HepG2 (cell line): ENCODE measurements at regions not wholly inside any gene's neighbourhood (a gene's known extent, or its start where the extent isn't known, plus 50 kb on each side); places are given as distances from the start of the nearest gene placed in this dataset.

ENCODE experiments used
- ATAC-seq: fragments of 200-7000 bp; cut with Tn5 transposase; 3 replicates; pipeline ENCODE4 v1.9.1; 2020; ENCODE audit warnings: mild to moderate bottlenecking, moderate library complexity
- BruUV-seq: library from RNA; stranded (reverse); fragments of 400-500 nt; replicated peaks from 2 replicates; lab custom pipeline; 2021; lab: Mats Ljungman, UMichigan
- CTCF ChIA-PET: fragments of 300-600 bp; formaldehyde crosslinking; extraction: SDS; loops from one replicate; lab custom pipeline; 2021; ENCODE audit warnings: low total read pairs, inconsistent platforms, low intra/inter-chr PET ratio; lab: Yijun Ruan, JAX
- POLR2A ChIA-PET: fragments of 350-600 bp; sonication (Branson Sonifier 250); formaldehyde crosslinking; loops from one replicate; lab custom pipeline; 2020; ENCODE audit warnings: antibody characterized with exemption, inconsistent platforms; lab: Yijun Ruan, JAX
- DNase-seq: peaks from one replicate; pipeline ENCODE4 v3.0.0-alpha.2; 2015; ENCODE audit warnings: low spot score
- FAIRE-seq: peaks from 3 replicates; lab custom pipeline; 2011; peaks lifted over from hg19 to GRCh38; lab: Jason Lieb, UNC
- H2AFZ ChIP-seq: one replicate; pipeline ENCODE4 v1.6.1; 2011; ENCODE audit warnings: low read length, inconsistent platforms
- H3K27ac ChIP-seq: fragments of 300-600 bp; 3 replicates; pipeline ENCODE4 v1.8.0; 2011; ENCODE audit warnings: mixed run types, mild to moderate bottlenecking, mixed read lengths, low read length, inconsistent platforms; ENCODE audit not compliant: insufficient read depth; ENCODE audit errors: extremely low read length
- H3K27me3 ChIP-seq, 2 experiments: fragments of 200-600 bp in 1 of 2; 2 replicates in 1 of 2; 3 replicates in 1 of 2; pipeline versions ENCODE4 v1.6.0 to v1.8.0; 2011; ENCODE audit warnings: low read length in 2 of 2, mild to moderate bottlenecking in 2 of 2, moderate library complexity in 2 of 2, inconsistent platforms in 1 of 2; ENCODE audit not compliant: insufficient read depth in 2 of 2, control insufficient read depth in 1 of 2
- H3K36me3 ChIP-seq, 2 experiments: fragments of 200-600 bp in 1 of 2; replicated peaks in 1 of 2; 2 replicates in 1 of 2; 3 replicates in 1 of 2; pipeline versions ENCODE4 v1.5.1 to v1.8.0; 2011; ENCODE audit warnings: low read length in 2 of 2, inconsistent platforms in 1 of 2; ENCODE audit not compliant: insufficient read depth in 2 of 2, control insufficient read depth in 1 of 2
- H3K4me1 ChIP-seq: 2 replicates; pipeline ENCODE4 v1.5.1; 2012; ENCODE audit warnings: low read length, inconsistent platforms; ENCODE audit not compliant: insufficient read depth
- H3K4me2 ChIP-seq: 2 replicates; pipeline ENCODE4 v1.6.0; 2011; ENCODE audit warnings: low read depth, low read length, inconsistent platforms
- H3K4me3 ChIP-seq, 3 experiments: fragments of 200-600 bp in 1 of 3; sonication (generic), shearing (Covaris generic) in 1 of 3; replicated peaks in 1 of 3; 2 replicates each; pipeline ENCODE4 v1.5.1; 2011 to 2016; ENCODE audit warnings: low read length in 3 of 3, inconsistent platforms in 2 of 3, low read depth in 2 of 3, mild to moderate bottlenecking in 2 of 3, control low read depth in 1 of 3, mixed read lengths in 1 of 3; ENCODE audit not compliant: insufficient read depth in 1 of 3
- H3K79me2 ChIP-seq: one replicate; pipeline ENCODE4 v1.6.1; 2011; ENCODE audit warnings: low read length, inconsistent platforms; ENCODE audit not compliant: insufficient read depth
- H3K9ac ChIP-seq: 2 replicates; pipeline ENCODE4 v1.6.0; 2011; ENCODE audit warnings: mild to moderate bottlenecking, low read depth, low read length, inconsistent platforms; ENCODE audit not compliant: insufficient read depth
- H3K9me3 ChIP-seq: 2 replicates; pipeline ENCODE4 v1.5.1; 2012; ENCODE audit warnings: mild to moderate bottlenecking, low read length
- H4K20me1 ChIP-seq: 2 replicates; pipeline ENCODE4 v1.6.0; 2011; ENCODE audit warnings: inconsistent platforms, mild to moderate bottlenecking, low read length, moderate library complexity; ENCODE audit not compliant: insufficient read depth
- ARNT ChIP-seq: fragments of 450-650 bp; IDR thresholded peaks from 2 replicates; pipeline ENCODE4 v1.6.1; 2017
- EEA1 ChIP-seq: sonication (generic); formaldehyde crosslinking; IDR thresholded peaks from 2 replicates; pipeline ENCODE4 v1.5.1; 2020; ENCODE audit warnings: mild to moderate bottlenecking, missing genetic modification reagents, borderline replicate concordance
- HMG20B ChIP-seq: conservative IDR thresholded peaks from 2 replicates; pipeline ENCODE4 v1.6.1; 2016; ENCODE audit warnings: missing genetic modification reagents, missing compliant biosample characterization
- MED1 ChIP-seq: sonication (generic); formaldehyde crosslinking; IDR thresholded peaks from 2 replicates; pipeline ENCODE4 v1.4.0; 2020; ENCODE audit warnings: missing genetic modification reagents
- NKX3-1 ChIP-seq: sonication (generic); formaldehyde crosslinking; IDR thresholded peaks from 2 replicates; pipeline ENCODE4 v1.5.0; 2020; ENCODE audit warnings: missing genetic modification reagents
- NRL ChIP-seq: sonication (generic); formaldehyde crosslinking; IDR thresholded peaks from 2 replicates; pipeline ENCODE4 v1.5.0; 2020; ENCODE audit warnings: missing genetic modification reagents, mild to moderate bottlenecking, moderate library complexity, borderline replicate concordance
- ZNF235 ChIP-seq: sonication (generic); formaldehyde crosslinking; IDR thresholded peaks from 2 replicates; pipeline ENCODE4 v1.8.1; 2023; ENCODE audit warnings: mild to moderate bottlenecking, missing genetic modification reagents, borderline replicate concordance
- ZNF629 ChIP-seq: sonication (generic); formaldehyde crosslinking; conservative IDR thresholded peaks from 2 replicates; pipeline ENCODE4 v1.5.0; 2020; ENCODE audit warnings: missing genetic modification reagents
- ZSCAN12 ChIP-seq: sonication (generic); formaldehyde crosslinking; IDR thresholded peaks from 2 replicates; pipeline ENCODE4 v1.9.0; 2021; ENCODE audit warnings: mild to moderate bottlenecking, missing genetic modification reagents
- WGBS: methylation state at CpG from one replicate; pipeline ENCODE4 v1.1.6; 2017; ENCODE audit warnings: low lambda C conversion rate; 5-methylcytosine and 5-hydroxymethylcytosine counted together
- in situ Hi-C: cut with HindIII; loops from 2 replicates; pipeline ENCODE4 v1.10.0; 2017; ENCODE audit warnings: low pct_unique_long_range_greater_than_20kb; ENCODE audit not compliant: extremely low pct_ligation_motif_present
- intact Hi-C: fragments of 100-400 bp; cut with micrococcal nuclease; formaldehyde crosslinking; loops from one replicate; pipeline ENCODE4 v1.10.0; 2022; ENCODE audit not compliant: unreplicated experiment
- TF ChIP-seq, protein P1 (sequence below): sonication (generic); formaldehyde crosslinking; IDR thresholded peaks from 2 replicates; pipeline ENCODE4 v1.8.1; 2022; ENCODE audit warnings: mild to moderate bottlenecking, missing genetic modification reagents
- TF ChIP-seq, protein P2 (sequence below), 2 experiments: sonication (generic) in 1 of 2; formaldehyde crosslinking in 1 of 2; IDR thresholded peaks; 2 replicates each; pipeline versions ENCODE4 v1.5.1 to v1.6.1; 2011 to 2020; ENCODE audit warnings: borderline replicate concordance in 1 of 2, low read depth in 1 of 2, low read length in 1 of 2, mild to moderate bottlenecking in 1 of 2, missing genetic modification reagents in 1 of 2, moderate library complexity in 1 of 2

DNA sequence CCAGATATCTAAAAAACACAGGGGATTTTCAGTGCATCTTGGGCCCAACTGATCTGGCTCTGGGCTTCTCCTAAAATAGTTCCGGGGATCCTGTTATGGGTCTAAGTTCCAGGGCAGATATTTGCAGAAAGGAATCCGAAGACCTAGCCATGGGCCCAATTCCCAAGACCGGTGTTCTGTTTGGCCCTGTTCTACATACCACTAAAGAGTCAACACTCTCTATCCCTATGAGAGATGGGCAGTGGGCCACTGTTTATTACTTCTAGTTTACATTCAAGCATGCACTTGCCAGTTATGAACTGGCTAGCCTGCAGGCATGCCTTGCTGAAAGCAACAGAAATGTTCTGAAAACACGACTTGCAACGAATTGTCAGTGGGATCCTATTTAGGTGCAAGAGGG lies 87.4 kb upstream of the PLCB4 start:
- CTCF ChIA-PET = no interaction called here

DNA sequence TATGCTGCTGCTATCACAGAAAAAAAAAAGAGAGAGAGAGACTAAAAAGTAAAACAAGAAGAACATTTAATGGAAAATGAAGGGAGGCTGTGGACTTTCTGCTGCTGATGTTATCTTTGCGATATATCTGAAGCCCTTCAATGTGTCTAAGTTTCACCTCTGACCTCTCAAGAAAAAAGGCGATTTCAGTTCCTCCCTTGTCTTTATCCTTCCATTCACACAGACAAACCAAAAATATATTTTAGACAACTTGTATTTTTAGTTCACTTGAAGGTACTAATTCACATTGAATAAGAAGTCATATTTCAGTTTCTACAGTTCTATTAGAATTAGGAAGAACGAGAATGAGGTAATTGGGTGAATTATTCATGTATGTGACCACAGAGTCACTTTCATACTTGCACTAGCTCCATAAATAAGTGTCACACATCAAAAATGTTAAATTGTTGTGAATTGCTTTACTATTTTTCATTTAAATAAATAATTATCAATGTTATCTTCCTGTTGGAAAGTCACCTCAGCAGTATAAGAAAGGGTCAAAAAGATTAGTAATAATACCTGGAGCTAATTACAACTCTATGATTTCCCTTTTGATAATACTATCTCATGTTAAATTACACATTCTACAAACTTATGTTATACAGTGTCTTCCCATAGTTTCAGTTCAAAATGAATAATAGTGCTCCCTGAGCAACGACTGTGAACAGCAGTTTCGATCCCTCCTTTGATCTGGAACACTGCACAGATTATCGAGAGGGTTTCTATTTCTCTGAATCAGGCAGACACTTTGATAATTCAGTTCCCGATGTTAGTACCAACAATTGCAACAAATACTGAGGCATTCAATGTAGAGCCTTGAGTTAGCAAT lies 85.2 kb upstream of the PLCB4 start:
- 28% methylated on average over 7 of the region's 7 CpGs for WGBS
- H3K4me3 ChIP-seq = no peak overlapping the region
- H3K27ac ChIP-seq = no peak overlapping the region
- DNase-seq = no peak
- ATAC-seq = no peak
- no peaks in the 10 kb centered on the region for H3K79me2 ChIP-seq
- H3K27me3 ChIP-seq = no peaks in the 10 kb centered on the region
- POLR2A ChIA-PET = no interaction called here
- no peaks in the 10 kb centered on the region for H3K9me3 ChIP-seq
- no peak for FAIRE-seq
- no peaks in the 10 kb centered on the region for H3K36me3 ChIP-seq
- no peak overlapping the region for H3K9ac ChIP-seq
- intact Hi-C loops (no loop called here), in situ Hi-C loops (no loop called here)
- H2AFZ ChIP-seq = no peak overlapping the region
- TF ChIP-seq NKX3-1 (CRISPR knock-in tag) (no peak), ARNT (no peak), EEA1 (CRISPR knock-in tag) (no peak), MED1 (CRISPR knock-in tag) (no peak), ZNF629 (CRISPR knock-in tag) (no peak)
- TF ChIP-seq, protein P1, sequence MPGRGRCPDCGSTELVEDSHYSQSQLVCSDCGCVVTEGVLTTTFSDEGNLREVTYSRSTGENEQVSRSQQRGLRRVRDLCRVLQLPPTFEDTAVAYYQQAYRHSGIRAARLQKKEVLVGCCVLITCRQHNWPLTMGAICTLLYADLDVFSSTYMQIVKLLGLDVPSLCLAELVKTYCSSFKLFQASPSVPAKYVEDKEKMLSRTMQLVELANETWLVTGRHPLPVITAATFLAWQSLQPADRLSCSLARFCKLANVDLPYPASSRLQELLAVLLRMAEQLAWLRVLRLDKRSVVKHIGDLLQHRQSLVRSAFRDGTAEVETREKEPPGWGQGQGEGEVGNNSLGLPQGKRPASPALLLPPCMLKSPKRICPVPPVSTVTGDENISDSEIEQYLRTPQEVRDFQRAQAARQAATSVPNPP = no peak
- no peaks in the 10 kb centered on the region for H4K20me1 ChIP-seq
- no peak overlapping the region for H3K4me2 ChIP-seq
- CTCF ChIA-PET = no interaction called here
- H3K4me1 ChIP-seq = no peaks in the 10 kb centered on the region
- BruUV-seq = no TSS peak

More for the DNA sequence above, 87.4 kb upstream of the PLCB4 start:
- H4K20me1 ChIP-seq = no peaks in the 10 kb centered on the region
- no peak overlapping the region for H3K27ac ChIP-seq
- no peak overlapping the region for H3K9ac ChIP-seq
- intact Hi-C loops (no loop called here), in situ Hi-C loops (no loop called here)
- no peaks in the 10 kb centered on the region for H3K79me2 ChIP-seq
- ATAC-seq (no peak), FAIRE-seq (no peak), DNase-seq (no peak)
- TF ChIP-seq ZNF235 (CRISPR knock-in tag) (no peak), NRL (CRISPR knock-in tag) (no peak), ZSCAN12 (CRISPR knock-in tag) (no peak), HMG20B (CRISPR knock-in tag) (no peak)
- TF ChIP-seq, protein P2, sequence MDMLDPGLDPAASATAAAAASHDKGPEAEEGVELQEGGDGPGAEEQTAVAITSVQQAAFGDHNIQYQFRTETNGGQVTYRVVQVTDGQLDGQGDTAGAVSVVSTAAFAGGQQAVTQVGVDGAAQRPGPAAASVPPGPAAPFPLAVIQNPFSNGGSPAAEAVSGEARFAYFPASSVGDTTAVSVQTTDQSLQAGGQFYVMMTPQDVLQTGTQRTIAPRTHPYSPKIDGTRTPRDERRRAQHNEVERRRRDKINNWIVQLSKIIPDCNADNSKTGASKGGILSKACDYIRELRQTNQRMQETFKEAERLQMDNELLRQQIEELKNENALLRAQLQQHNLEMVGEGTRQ (IDR thresholded peaks at IDR 0.05; ENCODE audit: low read depth, low read length) = no peak
- TF ChIP-seq, protein P2 (CRISPR knock-in tag; IDR thresholded peaks at IDR 0.05; ENCODE audit: borderline replicate concordance) = no peak
- H2AFZ ChIP-seq = no peak overlapping the region
- POLR2A ChIA-PET = no interaction called here
- H3K9me3 ChIP-seq = no peaks in the 10 kb centered on the region
- H3K4me2 ChIP-seq = no peak overlapping the region
- no peaks in the 10 kb centered on the region for H3K36me3 ChIP-seq
- no peak overlapping the region for H3K4me3 ChIP-seq
- BruUV-seq = no TSS peak
- no peaks in the 10 kb centered on the region for H3K4me1 ChIP-seq
- no peaks in the 10 kb centered on the region for H3K27me3 ChIP-seq
- WGBS = 18% methylated on average over 5 of the region's 5 CpGs
